COLO668 (cell line): ENCODE measurements at regions not wholly inside any gene's neighbourhood (a gene's known extent, or its start where the extent isn't known, plus 50 kb on each side); places are given as distances from the start of the nearest gene placed in this dataset.
A peak's percentile ranks its signal among the peaks of the same experiment; 100 is the strongest.
"Not testable (repeated sequence)": the region's sequence is repeated elsewhere in the genome, so short reads cannot be mapped to it uniquely, and the experiment has no call there.

Experiments used
- DNase-seq: peaks from one replicate; lab custom pipeline; 2025; ENCODE audit not compliant: unreplicated experiment; lab: John Stamatoyannopoulos, UW

- DNase-seq, result peak; percentile 44
Measured at GRCh38 chr4:154982187-154983047, 201.3 kb downstream of the RBM46 start.

- no peak for DNase-seq
Measured at GRCh38 chr4:154983714-154984113, 202.6 kb downstream of the RBM46 start.

- no peak for DNase-seq
Measured at GRCh38 chr4:154984148-154984547, 203.1 kb downstream of the RBM46 start.

GRCh38 chr4:154984616-154985015, 203.5 kb downstream of the RBM46 start:
- no peak for DNase-seq

GRCh38 chr4:154985673-154986072, 204.6 kb downstream of the RBM46 start:
- no peak for DNase-seq

- no peak for DNase-seq
Measured at GRCh38 chr4:154988511-154988910, 207.4 kb downstream of the RBM46 start.

- no peak for DNase-seq
Measured at GRCh38 chr4:154989511-154989910, 208.4 kb downstream of the RBM46 start.

GRCh38 chr4:154997866-154998265, 210.6 kb upstream of the NPY2R start:
- DNase-seq, result not testable (repeated sequence)

GRCh38 chr4:154998284-154998683, 210.2 kb upstream of the NPY2R start:
- no peak for DNase-seq

GRCh38 chr4:154998773-154999172, 209.7 kb upstream of the NPY2R start:
- DNase-seq, result no peak

- no peak for DNase-seq
Measured at GRCh38 chr4:154999950-155000578, 208.4 kb upstream of the NPY2R start.

GRCh38 chr4:155001251-155001650, 207.2 kb upstream of the NPY2R start:
- no peak for DNase-seq

GRCh38 chr4:155005395-155006090, 202.9 kb upstream of the NPY2R start:
- no peak for DNase-seq

GRCh38 chr4:155007660-155008176, 200.7 kb upstream of the NPY2R start:
- no peak for DNase-seq

GRCh38 chr4:155008389-155008788, 200.0 kb upstream of the NPY2R start:
- DNase-seq, result no peak

- no peak for DNase-seq
Measured at GRCh38 chr4:155009288-155009687, 199.1 kb upstream of the NPY2R start.

GRCh38 chr4:155010376-155010775, 198.1 kb upstream of the NPY2R start:
- DNase-seq, result no peak

GRCh38 chr4:155011163-155011780, 197.2 kb upstream of the NPY2R start:
- DNase-seq, result no peak

GRCh38 chr4:155012469-155012868, 196.0 kb upstream of the NPY2R start:
- no peak for DNase-seq

- no peak for DNase-seq
Measured at GRCh38 chr4:155017426-155017825, 191.0 kb upstream of the NPY2R start.

GRCh38 chr4:155025762-155026457, 182.5 kb upstream of the NPY2R start:
- peak; percentile 11 for DNase-seq
